RWPE1 (cell line): ENCODE measurements at regions not wholly inside any gene's neighbourhood (a gene's known extent, or its start where the extent isn't known, plus 50 kb on each side); places are given as distances from the start of the nearest gene placed in this dataset.

Experiments used
- CTCF ChIA-PET: fragments of 350-600 bp; sonication (Branson Sonifier 250); formaldehyde crosslinking; extraction: SDS; loops from one replicate; lab custom pipeline; 2021; lab: Yijun Ruan, JAX
- POLR2A ChIA-PET: fragments of 400-600 bp; formaldehyde crosslinking; extraction: SDS; loops from one replicate; lab custom pipeline; 2020; ENCODE audit warnings: antibody characterized with exemption; ENCODE audit not compliant: low non-redundant PET; lab: Yijun Ruan, JAX
- DNase-seq: peaks from one replicate; pipeline ENCODE4 v3.0.0; 2012; ENCODE audit warnings: low spot score
- H3K27ac ChIP-seq: fragments of 450-650 bp; 2 replicates; pipeline ENCODE4 v1.5.1; 2017
- TF ChIP-seq, protein P1 (sequence below): fragments of 450-650 bp; conservative IDR thresholded peaks from 2 replicates; pipeline ENCODE4 v1.5.1; 2017; ENCODE audit warnings: low read depth, mild to moderate bottlenecking

DNA sequence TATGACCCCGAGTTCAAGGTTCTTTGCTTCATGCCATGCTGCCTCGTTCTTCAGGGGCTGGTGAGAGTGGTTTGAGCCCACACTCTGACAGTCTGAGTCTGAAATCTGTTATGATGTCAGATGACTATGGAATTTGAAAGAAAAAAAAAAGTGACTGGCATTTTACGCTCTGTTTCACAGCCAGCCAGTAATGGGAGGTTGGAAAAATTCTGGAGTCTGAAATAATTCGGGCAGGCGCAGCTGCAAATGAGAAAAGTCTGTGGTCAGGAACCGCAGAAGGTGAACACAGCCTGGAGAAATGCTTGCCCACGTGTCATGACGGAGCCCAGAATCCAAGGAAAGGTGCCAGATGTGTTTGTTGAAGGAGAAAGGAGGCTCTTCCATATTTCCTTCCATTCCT lies 269.8 kb upstream of the PWP1 start:
- DNase-seq, result peak; percentile 15
- ChIA-PET CTCF (no interaction called here), POLR2A (no interaction called here)
- H3K27ac ChIP-seq, result peak overlapping the region; percentile 69
- TF ChIP-seq, protein P1, sequence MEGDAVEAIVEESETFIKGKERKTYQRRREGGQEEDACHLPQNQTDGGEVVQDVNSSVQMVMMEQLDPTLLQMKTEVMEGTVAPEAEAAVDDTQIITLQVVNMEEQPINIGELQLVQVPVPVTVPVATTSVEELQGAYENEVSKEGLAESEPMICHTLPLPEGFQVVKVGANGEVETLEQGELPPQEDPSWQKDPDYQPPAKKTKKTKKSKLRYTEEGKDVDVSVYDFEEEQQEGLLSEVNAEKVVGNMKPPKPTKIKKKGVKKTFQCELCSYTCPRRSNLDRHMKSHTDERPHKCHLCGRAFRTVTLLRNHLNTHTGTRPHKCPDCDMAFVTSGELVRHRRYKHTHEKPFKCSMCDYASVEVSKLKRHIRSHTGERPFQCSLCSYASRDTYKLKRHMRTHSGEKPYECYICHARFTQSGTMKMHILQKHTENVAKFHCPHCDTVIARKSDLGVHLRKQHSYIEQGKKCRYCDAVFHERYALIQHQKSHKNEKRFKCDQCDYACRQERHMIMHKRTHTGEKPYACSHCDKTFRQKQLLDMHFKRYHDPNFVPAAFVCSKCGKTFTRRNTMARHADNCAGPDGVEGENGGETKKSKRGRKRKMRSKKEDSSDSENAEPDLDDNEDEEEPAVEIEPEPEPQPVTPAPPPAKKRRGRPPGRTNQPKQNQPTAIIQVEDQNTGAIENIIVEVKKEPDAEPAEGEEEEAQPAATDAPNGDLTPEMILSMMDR, result no peak

DNA sequence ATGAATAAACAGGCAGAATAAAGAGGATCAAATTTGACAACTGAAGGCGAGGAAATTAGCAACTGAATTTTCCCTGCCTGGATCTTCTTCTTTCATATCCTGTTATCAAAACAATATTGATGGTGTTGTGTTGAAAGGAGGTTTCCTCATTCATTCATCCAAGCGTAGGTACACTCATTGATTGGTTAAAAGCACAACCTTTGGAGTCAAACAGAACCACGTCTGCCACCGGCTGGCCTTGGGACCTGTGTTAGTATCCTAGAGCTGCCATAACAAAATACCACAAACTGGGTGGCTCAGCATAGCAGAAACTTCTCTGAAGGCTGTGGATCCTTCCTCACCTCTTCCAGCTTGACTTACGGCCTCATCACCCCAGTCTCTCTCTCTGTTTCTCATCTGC lies 268.6 kb upstream of the PWP1 start:
- ChIA-PET CTCF (no interaction called here), POLR2A (no interaction called here)
- TF ChIP-seq, protein P1, result no peak
- no peak for DNase-seq
- no peak overlapping the region for H3K27ac ChIP-seq

DNA sequence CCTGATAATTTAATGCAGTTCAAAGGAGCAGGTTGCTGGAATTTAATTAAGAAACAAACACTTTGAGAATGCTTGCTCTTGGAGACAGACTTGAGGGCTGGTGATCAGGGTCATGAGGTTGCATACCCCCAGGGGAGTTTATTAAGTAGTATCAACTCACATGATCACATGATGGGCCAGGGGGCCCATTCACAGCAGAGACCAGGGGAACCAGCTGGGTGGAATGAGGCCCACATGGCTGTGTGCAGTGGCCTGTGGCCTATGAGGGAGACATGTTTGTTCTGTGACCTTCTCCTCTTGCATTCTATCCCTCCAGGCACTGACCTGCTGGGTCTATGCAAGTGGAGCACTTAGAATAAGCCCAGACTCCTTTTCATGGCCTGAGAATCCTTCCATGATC lies 266.6 kb upstream of the PWP1 start:
- ChIA-PET CTCF (no interaction called here), POLR2A (no interaction called here)
- no peak for DNase-seq
- TF ChIP-seq, protein P1, result no peak
- no peak overlapping the region for H3K27ac ChIP-seq

DNA sequence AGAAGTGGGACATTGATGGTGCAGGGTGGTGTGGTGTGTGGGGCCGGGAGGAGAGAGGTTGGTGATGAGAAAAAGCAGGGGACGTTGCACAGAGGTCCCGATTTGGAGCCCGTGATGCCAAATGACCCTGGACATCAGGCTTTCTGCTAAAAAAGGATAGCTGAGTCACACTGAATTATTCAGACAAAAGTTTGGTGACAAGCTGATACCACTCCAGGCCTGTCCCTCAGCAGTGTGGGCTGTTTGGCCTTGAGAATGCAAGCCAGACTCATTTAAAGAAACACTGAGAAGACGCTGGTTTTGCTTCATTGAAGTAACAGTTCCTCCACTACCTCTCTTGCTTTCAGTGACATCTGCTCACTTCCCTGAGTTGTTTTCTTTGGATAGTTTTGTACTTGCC lies 262.1 kb upstream of the PWP1 start:
- no peak for DNase-seq
- ChIA-PET POLR2A (no interaction called here), CTCF (interaction anchor here (0.7 kb wide), 1 partner anchor 11 kb away, joined by 3 read pairs; no protein-coding TSS in a partner anchor)
- TF ChIP-seq, protein P1, result no peak
- H3K27ac ChIP-seq, result no peak overlapping the region

DNA sequence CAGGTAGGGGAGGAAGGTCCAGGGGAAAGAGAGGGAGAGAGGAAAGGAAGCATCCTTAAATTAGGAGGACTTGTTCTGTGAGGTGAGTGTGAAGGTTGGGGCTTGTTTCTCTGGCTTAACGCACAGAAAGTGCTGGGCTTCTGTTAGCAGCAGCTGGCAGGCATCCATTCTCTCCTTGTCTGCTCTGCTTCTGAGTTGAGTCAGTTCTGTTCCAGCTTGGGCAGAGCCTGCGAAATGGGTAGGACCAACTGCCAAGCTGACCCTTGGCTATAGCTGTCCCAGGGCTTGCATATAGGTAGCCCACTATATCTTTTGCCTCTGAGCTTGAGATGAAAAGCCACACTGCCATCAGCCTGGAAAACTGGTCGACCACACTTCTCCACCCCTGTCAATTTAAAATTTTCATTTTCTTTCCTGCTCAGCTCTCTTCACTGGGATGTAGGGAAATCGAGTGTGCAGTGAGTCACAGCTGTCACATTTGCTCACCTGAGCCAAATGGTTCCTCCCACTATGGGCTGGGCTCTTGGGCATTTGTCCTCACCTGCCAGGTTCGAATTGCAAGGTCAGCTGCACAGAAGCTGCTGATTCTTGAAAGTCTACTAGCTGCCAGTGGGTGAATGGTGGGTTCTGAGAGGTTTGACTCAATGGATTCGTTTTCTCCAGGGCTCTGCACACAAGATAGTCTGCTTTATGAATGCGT lies 256.4 kb upstream of the PWP1 start:
- DNase-seq, result peak; percentile 69
- H3K27ac ChIP-seq, result peak overlapping the region; percentile 53
- CTCF ChIA-PET, result interaction anchor here (1.1 to 1.2 kb wide), 2 partner anchors 26 to 298 kb away, joined by 3 to 4 read pairs; no protein-coding TSS in a partner anchor
- POLR2A ChIA-PET, result no interaction called here
- TF ChIP-seq, protein P1, result no peak

DNA sequence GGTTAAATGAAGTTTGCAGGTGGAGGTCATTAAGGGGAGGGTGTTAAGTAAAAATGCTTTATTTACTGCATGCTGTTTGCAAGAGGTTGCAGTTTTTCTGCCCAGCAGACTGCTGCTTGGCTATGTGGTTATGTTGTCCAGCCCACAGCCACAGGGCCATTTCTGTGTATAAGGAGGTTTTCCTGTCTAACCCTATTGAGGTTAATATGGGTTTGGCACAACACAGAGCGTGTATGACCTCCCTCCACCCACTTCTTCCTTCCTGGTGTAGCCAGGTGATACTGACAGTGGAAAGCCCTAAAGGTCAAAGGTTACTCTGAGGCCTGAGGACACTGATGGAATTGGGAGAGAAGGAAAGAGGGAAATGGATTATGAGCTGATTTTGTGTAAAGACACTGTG lies 253.7 kb upstream of the PWP1 start:
- POLR2A ChIA-PET, result no interaction called here
- H3K27ac ChIP-seq, result no peak overlapping the region
- DNase-seq, result no peak
- TF ChIP-seq, protein P1, result no peak
- CTCF ChIA-PET, result no interaction called here
